WERI-Rb-1 (cell line): ENCODE measurements at regions not wholly inside any gene's neighbourhood (a gene's known extent, or its start where the extent isn't known, plus 50 kb on each side); places are given as distances from the start of the nearest gene placed in this dataset.
"Not testable (repeated sequence)": the region's sequence is repeated elsewhere in the genome, so short reads cannot be mapped to it uniquely, and the experiment has no call there.

ENCODE experiments used
- DNase-seq: peaks from one replicate; pipeline ENCODE4 v3.0.0-alpha.2; 2020
- H3K27ac ChIP-seq: fragments of 250-450 bp; sonication (Bioruptor Pico); 2 replicates; pipeline ENCODE4 v1.5.1; 2020; ENCODE audit warnings: mild to moderate bottlenecking, moderate library complexity
- H3K27me3 ChIP-seq: fragments of 250-450 bp; sonication (Bioruptor Pico); 2 replicates; pipeline ENCODE4 v1.5.1; 2021; ENCODE audit warnings: mild to moderate bottlenecking, low read depth, moderate library complexity; ENCODE audit not compliant: insufficient read depth, severe bottlenecking
- H3K36me3 ChIP-seq: fragments of 250-450 bp; sonication (Bioruptor Pico); 2 replicates; pipeline ENCODE4 v1.5.1; 2020; ENCODE audit warnings: mild to moderate bottlenecking, moderate library complexity
- H3K4me3 ChIP-seq: 2 replicates; pipeline ENCODE4 v1.5.1; 2011; ENCODE audit warnings: low read depth, mild to moderate bottlenecking, control low read depth, low read length
- H3K9me3 ChIP-seq: fragments of 250-450 bp; sonication (Bioruptor Pico); 2 replicates; pipeline ENCODE4 v1.5.1; 2021; ENCODE audit warnings: mild to moderate bottlenecking, moderate library complexity; ENCODE audit not compliant: severe bottlenecking
- CTCF ChIP-seq: IDR thresholded peaks from 2 replicates; pipeline ENCODE4 v1.5.1; 2011; ENCODE audit warnings: low read depth, mild to moderate bottlenecking, control low read depth, inconsistent platforms, low read length

GRCh38 chr5:15283076-15283475, 216.9 kb upstream of the FBXL7 start:
- H3K4me3 ChIP-seq: no peak overlapping the region
- H3K27me3 ChIP-seq: no peaks in the 10 kb centered on the region
- TF ChIP-seq CTCF: no peak
- H3K27ac ChIP-seq: no peak overlapping the region
- H3K9me3 ChIP-seq: no peaks in the 10 kb centered on the region
- no peaks in the 10 kb centered on the region for H3K36me3 ChIP-seq
- no peak for DNase-seq

- Histone ChIP-seq H3K27ac (no peak overlapping the region), H3K4me3 (no peak overlapping the region), H3K36me3 (no peaks in the 10 kb centered on the region), H3K27me3 (no peaks in the 10 kb centered on the region), H3K9me3 (no peaks in the 10 kb centered on the region)
- TF ChIP-seq CTCF: no peak
- DNase-seq: no peak
Measured at GRCh38 chr5:15282611-15283010, 217.4 kb upstream of the FBXL7 start.

GRCh38 chr5:15271596-15271995, 228.4 kb upstream of the FBXL7 start:
- not testable (repeated sequence) for H3K27me3 ChIP-seq, H3K4me3 ChIP-seq, H3K27ac ChIP-seq, H3K9me3 ChIP-seq, H3K36me3 ChIP-seq, DNase-seq

- no peaks in the 10 kb centered on the region for H3K36me3 ChIP-seq
- TF ChIP-seq CTCF: no peak
- no peak for DNase-seq
- H3K9me3 ChIP-seq: no peaks in the 10 kb centered on the region
- no peak overlapping the region for H3K4me3 ChIP-seq
- H3K27ac ChIP-seq: no peak overlapping the region
- no peaks in the 10 kb centered on the region for H3K27me3 ChIP-seq
Measured at GRCh38 chr5:15267966-15268365, 232.0 kb upstream of the FBXL7 start.

GRCh38 chr5:15266841-15267240, 233.1 kb upstream of the FBXL7 start:
- no peak overlapping the region for H3K27ac ChIP-seq
- no peak for TF ChIP-seq CTCF
- DNase-seq: no peak
- no peaks in the 10 kb centered on the region for H3K36me3 ChIP-seq
- H3K9me3 ChIP-seq: no peaks in the 10 kb centered on the region
- no peak overlapping the region for H3K4me3 ChIP-seq
- no peaks in the 10 kb centered on the region for H3K27me3 ChIP-seq

- no peaks in the 10 kb centered on the region for H3K9me3 ChIP-seq
- DNase-seq: no peak
- H3K4me3 ChIP-seq: no peak overlapping the region
- H3K36me3 ChIP-seq: no peaks in the 10 kb centered on the region
- no peak for TF ChIP-seq CTCF
- no peak overlapping the region for H3K27ac ChIP-seq
- H3K27me3 ChIP-seq: no peaks in the 10 kb centered on the region
Measured at GRCh38 chr5:15266229-15266628, 233.8 kb upstream of the FBXL7 start.
